ENCODE measurements at regions not wholly inside any gene's neighbourhood (a gene's known extent, or its start where the extent isn't known, plus 50 kb on each side); places are given as distances from the start of the nearest gene placed in this dataset.

DNA sequence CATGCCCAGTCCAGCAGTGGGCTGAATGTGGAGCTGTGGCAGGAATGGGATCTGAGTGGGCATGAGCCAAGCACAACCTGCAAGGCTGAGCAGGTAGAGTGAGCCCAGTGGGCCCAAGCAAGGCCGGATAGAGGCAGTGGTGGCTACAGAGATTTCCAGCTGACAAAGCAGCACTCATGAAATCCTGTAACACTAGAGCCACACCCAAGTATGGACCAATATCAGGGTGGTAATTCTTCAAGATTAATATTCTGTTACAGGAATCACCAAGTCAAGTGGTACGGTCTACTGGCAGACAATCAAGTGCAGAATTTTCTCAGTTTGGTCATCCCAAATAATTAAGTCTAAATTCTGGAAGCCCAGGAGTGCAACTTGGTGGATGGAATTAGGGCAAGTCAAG lies 132.4 kb upstream of the ENPEP start:
- TF ChIP-seq, protein P1, sequence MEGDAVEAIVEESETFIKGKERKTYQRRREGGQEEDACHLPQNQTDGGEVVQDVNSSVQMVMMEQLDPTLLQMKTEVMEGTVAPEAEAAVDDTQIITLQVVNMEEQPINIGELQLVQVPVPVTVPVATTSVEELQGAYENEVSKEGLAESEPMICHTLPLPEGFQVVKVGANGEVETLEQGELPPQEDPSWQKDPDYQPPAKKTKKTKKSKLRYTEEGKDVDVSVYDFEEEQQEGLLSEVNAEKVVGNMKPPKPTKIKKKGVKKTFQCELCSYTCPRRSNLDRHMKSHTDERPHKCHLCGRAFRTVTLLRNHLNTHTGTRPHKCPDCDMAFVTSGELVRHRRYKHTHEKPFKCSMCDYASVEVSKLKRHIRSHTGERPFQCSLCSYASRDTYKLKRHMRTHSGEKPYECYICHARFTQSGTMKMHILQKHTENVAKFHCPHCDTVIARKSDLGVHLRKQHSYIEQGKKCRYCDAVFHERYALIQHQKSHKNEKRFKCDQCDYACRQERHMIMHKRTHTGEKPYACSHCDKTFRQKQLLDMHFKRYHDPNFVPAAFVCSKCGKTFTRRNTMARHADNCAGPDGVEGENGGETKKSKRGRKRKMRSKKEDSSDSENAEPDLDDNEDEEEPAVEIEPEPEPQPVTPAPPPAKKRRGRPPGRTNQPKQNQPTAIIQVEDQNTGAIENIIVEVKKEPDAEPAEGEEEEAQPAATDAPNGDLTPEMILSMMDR (conservative IDR thresholded peaks at IDR 0.05; ENCODE audit: low read length) = no peak
- TF ChIP-seq EZH2phosphoT487 (IDR thresholded peaks at IDR 0.05; ENCODE audit: borderline replicate concordance, low read depth, low read length) = no peak

Data from OCI-LY7 (cell line).